DMS53 (cell line): ENCODE measurements at regions not wholly inside any gene's neighbourhood (a gene's known extent, or its start where the extent isn't known, plus 50 kb on each side); places are given as distances from the start of the nearest gene placed in this dataset.

Experiments used
- DNase-seq: peaks from one replicate; lab custom pipeline; 2025; lab: John Stamatoyannopoulos, UW

GRCh38 chr2:65500310-65501040 lies 68.1 kb upstream of the SPRED2 start:
- DNase-seq = no peak

GRCh38 chr2:65499216-65499615 lies 66.8 kb upstream of the SPRED2 start:
- peak; percentile 53 for DNase-seq

GRCh38 chr2:65498396-65498795 lies 66.0 kb upstream of the SPRED2 start:
- DNase-seq = no peak

GRCh38 chr2:65495251-65495877 lies 63.0 kb upstream of the SPRED2 start:
- DNase-seq = no peak

GRCh38 chr2:65494078-65494477 lies 61.7 kb upstream of the SPRED2 start:
- DNase-seq = no peak

GRCh38 chr2:65491381-65491905 lies 59.0 kb upstream of the SPRED2 start:
- DNase-seq = peak; percentile 11

GRCh38 chr2:65490222-65490621 lies 57.8 kb upstream of the SPRED2 start:
- no peak for DNase-seq

GRCh38 chr2:65489269-65489668 lies 56.9 kb upstream of the SPRED2 start:
- DNase-seq = no peak

GRCh38 chr2:65488527-65488926 lies 56.1 kb upstream of the SPRED2 start:
- DNase-seq = no peak

GRCh38 chr2:65487404-65487803 lies 55.0 kb upstream of the SPRED2 start:
- DNase-seq = no peak

GRCh38 chr2:65486802-65487201 lies 54.4 kb upstream of the SPRED2 start:
- no peak for DNase-seq

GRCh38 chr2:65486282-65486681 lies 53.9 kb upstream of the SPRED2 start:
- no peak for DNase-seq

- DNase-seq = no peak
These were observed 53.4 kb upstream of the SPRED2 start for GRCh38 chr2:65485839-65486238.

GRCh38 chr2:65483763-65484162 lies 51.4 kb upstream of the SPRED2 start:
- DNase-seq = peak; percentile 24

GRCh38 chr2:65482971-65483370 lies 50.6 kb upstream of the SPRED2 start:
- DNase-seq = peak; percentile 70
